Kidney epithelial cell (primary cell): ENCODE measurements at regions not wholly inside any gene's neighbourhood (a gene's known extent, or its start where the extent isn't known, plus 50 kb on each side); places are given as distances from the start of the nearest gene placed in this dataset.

ENCODE experiments used
- DNase-seq: peaks from one replicate; pipeline ENCODE4 v3.0.0-alpha.2; 2010; ENCODE audit warnings: low read depth
- H3K27me3 ChIP-seq: 2 replicates; pipeline ENCODE4 v1.6.0; 2011; ENCODE audit warnings: low read length; ENCODE audit not compliant: control insufficient read depth, insufficient read depth
- H3K36me3 ChIP-seq: 2 replicates; pipeline ENCODE4 v1.5.1; 2011; ENCODE audit warnings: low read length; ENCODE audit not compliant: control insufficient read depth, insufficient read depth
- H3K4me3 ChIP-seq: 2 replicates; pipeline ENCODE4 v1.5.1; 2011; ENCODE audit warnings: low read depth, mild to moderate bottlenecking, control low read depth, low read length
- CTCF ChIP-seq: IDR thresholded peaks from 2 replicates; pipeline ENCODE4 v1.5.1; 2011; ENCODE audit warnings: mild to moderate bottlenecking, moderate library complexity, low read length, control low read depth, inconsistent platforms; ENCODE audit not compliant: insufficient read depth, poor library complexity, severe bottlenecking

- no peaks in the 10 kb centered on the region for H3K36me3 ChIP-seq
- no peaks in the 10 kb centered on the region for H3K27me3 ChIP-seq
- H3K4me3 ChIP-seq = no peak overlapping the region
- TF ChIP-seq CTCF = no peak
- DNase-seq = no peak
Measured at GRCh38 chr1:163608979-163609378, 287.2 kb downstream of the NUF2 start.

DNA sequence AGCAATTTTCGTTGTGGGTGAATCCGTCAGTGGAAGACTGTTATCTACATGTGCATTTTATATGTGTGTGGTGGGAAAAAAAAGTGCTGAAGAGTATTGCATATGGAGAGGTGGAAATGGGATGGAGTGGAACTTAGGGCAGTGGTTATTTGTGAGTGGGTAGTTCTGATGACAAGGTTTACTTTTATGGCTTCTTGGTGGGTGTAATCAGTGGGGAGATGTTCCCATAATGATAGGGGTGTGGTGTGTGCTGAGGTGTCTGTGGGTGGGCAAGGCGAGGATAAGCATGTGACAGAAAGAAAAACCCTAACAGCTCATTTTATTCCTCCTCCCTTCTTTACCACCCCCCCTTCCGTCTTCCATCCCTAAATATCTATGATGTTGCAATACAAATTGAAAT is 288.1 kb downstream of the NUF2 start:
- DNase-seq = no peak
- Histone ChIP-seq H3K4me3 (no peak overlapping the region), H3K36me3 (no peaks in the 10 kb centered on the region), H3K27me3 (no peaks in the 10 kb centered on the region)
- TF ChIP-seq CTCF = no peak

DNA sequence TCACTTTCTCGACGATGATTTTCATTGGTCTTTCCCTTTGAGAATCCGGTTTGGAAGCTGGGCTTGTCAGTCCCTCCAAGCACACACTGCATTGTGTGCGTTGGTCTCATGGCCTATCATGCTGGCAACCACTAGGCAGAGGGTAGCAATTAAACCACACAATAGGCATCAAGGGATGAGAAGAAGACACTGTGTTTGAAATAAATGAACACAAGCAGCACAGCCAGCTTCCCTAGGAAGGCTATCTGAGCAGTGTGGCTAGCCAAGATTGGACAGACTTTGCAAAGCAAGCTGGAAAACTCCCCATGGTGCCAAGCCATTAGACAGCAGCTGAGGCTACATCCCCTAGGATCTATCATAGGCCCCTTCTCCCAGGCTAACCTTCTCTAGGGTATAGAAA is 288.7 kb downstream of the NUF2 start:
- no peak for DNase-seq
- no peak for TF ChIP-seq CTCF
- Histone ChIP-seq H3K27me3 (no peaks in the 10 kb centered on the region), H3K4me3 (no peak overlapping the region), H3K36me3 (no peaks in the 10 kb centered on the region)

DNA sequence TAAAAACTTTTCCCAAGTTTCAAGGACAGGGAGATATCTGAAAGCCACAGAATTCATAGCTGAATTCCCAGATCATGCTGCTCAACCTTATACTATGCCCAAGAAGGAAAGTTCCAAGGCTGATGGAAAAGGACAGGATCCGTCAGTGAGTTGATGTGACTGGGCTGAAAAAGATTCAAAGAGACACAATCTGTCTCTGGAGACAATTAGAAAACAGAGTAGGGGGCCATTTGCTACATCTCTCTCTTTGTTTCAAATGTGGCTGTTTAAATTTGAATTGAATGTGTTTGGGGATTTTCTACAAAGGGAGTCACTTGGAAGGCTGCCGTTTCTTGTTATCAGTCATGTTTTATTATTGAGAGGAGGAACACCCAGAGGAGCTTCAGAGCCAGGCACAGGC is 292.6 kb downstream of the NUF2 start:
- Histone ChIP-seq H3K27me3 (no peaks in the 10 kb centered on the region), H3K36me3 (no peaks in the 10 kb centered on the region), H3K4me3 (no peak overlapping the region)
- DNase-seq = no peak
- TF ChIP-seq CTCF = no peak

GRCh38 chr1:163628034-163628773 is 306.4 kb downstream of the NUF2 start:
- TF ChIP-seq CTCF = no peak
- H3K36me3 ChIP-seq = no peaks in the 10 kb centered on the region
- H3K4me3 ChIP-seq = no peak overlapping the region
- no peak for DNase-seq
- no peaks in the 10 kb centered on the region for H3K27me3 ChIP-seq

GRCh38 chr1:163632269-163632668 is 310.5 kb downstream of the NUF2 start:
- DNase-seq = no peak
- Histone ChIP-seq H3K27me3 (no peaks in the 10 kb centered on the region), H3K4me3 (no peak overlapping the region), H3K36me3 (no peaks in the 10 kb centered on the region)
- no peak for TF ChIP-seq CTCF
